OCI-LY7 (cell line): ENCODE measurements at regions not wholly inside any gene's neighbourhood (a gene's known extent, or its start where the extent isn't known, plus 50 kb on each side); places are given as distances from the start of the nearest gene placed in this dataset.

ENCODE experiments used
- CTCF ChIP-seq: fragments of 200-600 bp; sonication (generic); conservative IDR thresholded peaks from 2 replicates; pipeline ENCODE4 v1.5.1; 2014; ENCODE audit warnings: mild to moderate bottlenecking, antibody characterized with exemption, low read length, moderate library complexity, mixed read lengths
- EZH2phosphoT487 ChIP-seq: fragments of 200-600 bp; sonication (generic); IDR thresholded peaks from 2 replicates; pipeline ENCODE4 v1.6.1; 2018; ENCODE audit warnings: low read depth, borderline replicate concordance, mild to moderate bottlenecking, mixed run types, antibody characterized with exemption, low read length, moderate library complexity, mixed read lengths

- no peak for TF ChIP-seq CTCF
- TF ChIP-seq EZH2phosphoT487 = no peak
Measured at GRCh38 chr5:18761801-18762200, 1127.5 kb downstream of the TAF11L14 start.
